Upper lobe of right lung (tissue), 1 donor: ENCODE measurements at regions not wholly inside any gene's neighbourhood (a gene's known extent, or its start where the extent isn't known, plus 50 kb on each side); places are given as distances from the start of the nearest gene placed in this dataset.
A peak's percentile ranks its signal among the peaks of the same experiment; 100 is the strongest.

ENCODE experiments used
- ATAC-seq: fragments of 200-7000 bp; cut with Tn5 transposase; one replicate; pipeline ENCODE4 v1.9.1; 2020; ENCODE audit warnings: mild to moderate bottlenecking, moderate library complexity
- DNase-seq: peaks from one replicate; pipeline ENCODE4 v3.0.0-alpha.2; 2020
- H3K27ac ChIP-seq: fragments of 200-600 bp; one replicate; pipeline ENCODE4 v1.8.0; 2022
- H3K27me3 ChIP-seq: fragments of 200-600 bp; one replicate; pipeline ENCODE4 v1.8.0; 2022; ENCODE audit warnings: mild to moderate bottlenecking
- H3K36me3 ChIP-seq: fragments of 200-600 bp; one replicate; pipeline ENCODE4 v1.8.0; 2022
- H3K4me1 ChIP-seq: fragments of 200-600 bp; one replicate; pipeline ENCODE4 v1.8.0; 2022
- H3K4me3 ChIP-seq: fragments of 200-600 bp; one replicate; pipeline ENCODE4 v1.8.0; 2022; ENCODE audit warnings: mild to moderate bottlenecking
- H3K9me3 ChIP-seq: fragments of 200-600 bp; one replicate; pipeline ENCODE4 v1.8.0; 2022
- intact Hi-C: fragments of 100-400 bp; cut with DNase I; formaldehyde crosslinking; loops from one replicate; pipeline ENCODE4 v1.11.0; 2022
- TF ChIP-seq, protein P1 (sequence below): fragments of 200-600 bp; IDR thresholded peaks from one replicate; pipeline ENCODE4 v1.8.0; 2022; ENCODE audit warnings: antibody characterized with exemption
- donor health status: DM: no; HTN: yes; CAD: no; lungs with severe emphysema.

DNA sequence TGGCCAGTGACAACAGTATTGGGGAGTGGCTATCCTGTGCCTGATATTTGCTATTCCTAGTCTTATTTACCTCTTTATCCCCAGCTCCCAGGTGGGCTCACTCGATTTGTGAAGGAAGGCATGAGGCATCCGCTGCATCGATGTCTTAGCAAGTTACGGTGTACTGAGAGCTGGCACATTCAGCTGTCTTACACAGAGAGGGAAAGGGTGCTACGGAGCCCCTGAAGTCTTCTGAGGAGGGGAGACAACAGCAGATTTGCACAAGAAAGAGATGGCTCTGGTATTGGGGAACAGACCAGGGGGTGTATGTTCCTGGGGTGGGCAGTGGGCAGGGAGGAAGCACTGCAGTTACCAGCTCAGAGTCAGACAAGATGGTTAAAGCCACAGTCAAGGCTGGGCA is 172.6 kb downstream of the FGF18 start:
- ATAC-seq (no peak), DNase-seq (no peak)
- Histone ChIP-seq H3K4me3 (no peak overlapping the region), H3K4me1 (peaks cover 10% of the 10 kb centered on the region), H3K36me3 (no peaks in the 10 kb centered on the region), H3K9me3 (no peaks in the 10 kb centered on the region), H3K27ac (no peak overlapping the region), H3K27me3 (no peaks in the 10 kb centered on the region)
- TF ChIP-seq, protein P1, sequence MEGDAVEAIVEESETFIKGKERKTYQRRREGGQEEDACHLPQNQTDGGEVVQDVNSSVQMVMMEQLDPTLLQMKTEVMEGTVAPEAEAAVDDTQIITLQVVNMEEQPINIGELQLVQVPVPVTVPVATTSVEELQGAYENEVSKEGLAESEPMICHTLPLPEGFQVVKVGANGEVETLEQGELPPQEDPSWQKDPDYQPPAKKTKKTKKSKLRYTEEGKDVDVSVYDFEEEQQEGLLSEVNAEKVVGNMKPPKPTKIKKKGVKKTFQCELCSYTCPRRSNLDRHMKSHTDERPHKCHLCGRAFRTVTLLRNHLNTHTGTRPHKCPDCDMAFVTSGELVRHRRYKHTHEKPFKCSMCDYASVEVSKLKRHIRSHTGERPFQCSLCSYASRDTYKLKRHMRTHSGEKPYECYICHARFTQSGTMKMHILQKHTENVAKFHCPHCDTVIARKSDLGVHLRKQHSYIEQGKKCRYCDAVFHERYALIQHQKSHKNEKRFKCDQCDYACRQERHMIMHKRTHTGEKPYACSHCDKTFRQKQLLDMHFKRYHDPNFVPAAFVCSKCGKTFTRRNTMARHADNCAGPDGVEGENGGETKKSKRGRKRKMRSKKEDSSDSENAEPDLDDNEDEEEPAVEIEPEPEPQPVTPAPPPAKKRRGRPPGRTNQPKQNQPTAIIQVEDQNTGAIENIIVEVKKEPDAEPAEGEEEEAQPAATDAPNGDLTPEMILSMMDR: no peak
- intact Hi-C loops: no loop called here

DNA sequence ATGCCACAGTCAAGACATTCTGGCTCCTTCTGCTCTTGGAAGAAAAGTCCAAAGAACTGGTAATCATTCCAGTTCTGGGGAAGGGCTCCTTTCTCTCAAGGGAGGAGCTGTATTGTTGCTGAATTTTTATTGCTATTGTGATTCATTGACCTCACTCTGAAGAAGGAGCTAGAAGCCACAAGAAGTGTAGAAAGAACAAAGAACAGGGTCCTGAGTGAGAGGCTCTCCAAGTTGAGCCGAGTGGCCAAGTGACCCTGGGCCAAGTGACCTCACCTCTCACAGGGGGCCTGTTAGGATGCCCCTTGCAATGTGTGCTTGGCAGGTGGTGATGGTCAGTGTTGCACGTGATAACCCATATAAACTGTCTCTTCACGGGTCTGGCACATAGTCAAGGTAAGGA is 173.3 kb downstream of the FGF18 start:
- Histone ChIP-seq H3K9me3 (no peaks in the 10 kb centered on the region), H3K27me3 (no peaks in the 10 kb centered on the region), H3K27ac (no peak overlapping the region), H3K36me3 (no peaks in the 10 kb centered on the region), H3K4me1 (peaks cover 10% of the 10 kb centered on the region), H3K4me3 (no peak overlapping the region)
- TF ChIP-seq, protein P1: no peak
- DNase-seq (no peak), ATAC-seq (no peak)
- intact Hi-C loops: no loop called here

DNA sequence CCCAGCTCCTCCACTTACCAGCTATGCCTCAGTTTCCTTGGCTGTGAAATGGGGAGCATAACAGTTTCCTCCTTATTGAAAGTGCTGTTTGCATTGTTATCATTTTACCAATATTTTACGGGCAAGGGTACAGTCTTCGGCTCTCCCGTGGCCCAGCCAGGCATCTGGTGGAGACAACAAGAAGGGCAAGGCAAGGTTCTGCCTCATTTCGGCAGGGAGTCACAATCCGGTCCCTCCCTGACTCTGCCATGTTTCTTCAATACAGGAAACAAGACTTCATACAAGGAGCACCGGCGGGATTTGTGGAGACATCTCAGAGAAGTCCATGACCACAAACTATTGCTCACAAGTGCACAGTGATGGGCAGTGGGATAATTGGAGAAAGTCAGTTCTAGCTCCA is 174.0 kb downstream of the FGF18 start:
- intact Hi-C loops: no loop called here
- no peak for DNase-seq

DNA sequence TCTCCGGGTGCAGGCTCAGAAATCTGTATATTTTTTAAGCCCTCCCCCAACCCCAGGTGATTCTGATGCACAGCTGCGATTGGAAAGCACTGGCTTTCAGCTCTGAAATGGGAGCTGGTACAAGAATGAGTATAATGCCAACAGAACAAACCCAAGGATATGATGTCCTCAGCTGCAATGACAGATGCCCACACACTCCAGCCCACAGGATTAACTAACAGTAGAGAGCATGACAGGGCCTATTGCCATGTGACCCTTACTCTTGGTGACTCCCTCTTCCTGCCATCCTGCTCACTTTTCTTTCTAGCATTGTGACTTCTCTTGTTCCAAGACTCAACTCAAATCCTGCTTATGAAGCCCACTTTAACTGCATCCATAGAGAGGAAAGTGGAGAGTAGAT is 174.5 kb downstream of the FGF18 start:
- H3K4me3 ChIP-seq: no peak overlapping the region
- ATAC-seq (peak; percentile 47), DNase-seq (no peak)
- no peaks in the 10 kb centered on the region for H3K36me3 ChIP-seq
- H3K27me3 ChIP-seq: no peaks in the 10 kb centered on the region
- TF ChIP-seq, protein P1: no peak
- no peaks in the 10 kb centered on the region for H3K9me3 ChIP-seq
- intact Hi-C loops: no loop called here
- H3K27ac ChIP-seq: no peak overlapping the region
- peaks cover 10% of the 10 kb centered on the region for H3K4me1 ChIP-seq

More for the DNA sequence above, 174.0 kb downstream of the FGF18 start:
- Histone ChIP-seq H3K4me1 (peaks cover 10% of the 10 kb centered on the region), H3K4me3 (no peak overlapping the region), H3K27me3 (no peaks in the 10 kb centered on the region), H3K9me3 (no peaks in the 10 kb centered on the region), H3K27ac (no peak overlapping the region), H3K36me3 (no peaks in the 10 kb centered on the region)
- no peak for ATAC-seq
- TF ChIP-seq, protein P1: no peak

DNA sequence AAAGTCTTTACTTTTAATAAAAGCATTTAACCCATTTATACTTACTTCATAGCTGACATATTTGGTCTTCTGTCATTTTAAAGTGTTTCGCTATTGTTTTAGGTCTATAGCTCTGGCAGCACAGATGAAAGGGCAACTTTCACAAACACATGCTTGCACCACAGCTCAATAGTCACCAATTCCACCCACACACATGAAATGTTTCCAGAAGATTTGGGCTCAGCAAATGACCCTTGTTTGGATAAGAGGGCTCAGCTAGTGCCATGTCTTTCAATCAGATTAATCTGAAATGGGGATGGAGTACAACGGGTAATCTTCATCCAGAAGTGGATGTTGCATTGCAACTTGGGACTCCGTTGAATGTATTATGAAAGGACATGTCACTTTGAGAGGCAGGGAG is 176.0 kb downstream of the FGF18 start:
- Histone ChIP-seq H3K27me3 (no peaks in the 10 kb centered on the region), H3K9me3 (no peaks in the 10 kb centered on the region), H3K27ac (no peak overlapping the region), H3K36me3 (no peaks in the 10 kb centered on the region), H3K4me3 (no peak overlapping the region), H3K4me1 (peaks cover 10% of the 10 kb centered on the region)
- DNase-seq (no peak), ATAC-seq (no peak)
- intact Hi-C loops: no loop called here
- TF ChIP-seq, protein P1: no peak

DNA sequence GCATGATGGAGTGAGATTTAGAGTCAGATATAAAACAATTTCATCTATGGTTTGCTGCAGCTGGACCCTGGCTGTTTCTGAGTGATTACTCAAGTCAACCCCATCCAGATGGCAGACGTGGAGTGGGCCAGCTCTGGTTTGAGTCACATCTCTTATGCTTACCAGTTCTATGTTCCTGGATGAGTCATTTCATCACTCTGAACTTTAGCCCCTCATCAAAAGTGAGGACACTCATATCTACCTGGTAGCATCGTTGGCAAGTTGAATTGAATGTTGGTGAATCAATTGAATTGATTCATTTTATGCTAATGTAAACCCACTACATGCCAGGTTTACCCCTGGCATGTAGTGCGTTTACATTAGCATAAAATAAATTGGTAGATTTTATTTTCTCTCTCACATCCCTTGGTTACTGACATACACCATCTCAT is 176.4 kb downstream of the FGF18 start:
- TF ChIP-seq, protein P1: no peak
- peak overlapping the region; percentile 30 for H3K27ac ChIP-seq
- no peaks in the 10 kb centered on the region for H3K9me3 ChIP-seq
- H3K36me3 ChIP-seq: no peaks in the 10 kb centered on the region
- DNase-seq (no peak), ATAC-seq (no peak)
- H3K4me1 ChIP-seq: peaks cover 10% of the 10 kb centered on the region
- intact Hi-C loops: no loop called here
- H3K27me3 ChIP-seq: no peaks in the 10 kb centered on the region
- H3K4me3 ChIP-seq: no peak overlapping the region
